Suprapubic skin (tissue), 4 donors: ENCODE measurements at regions not wholly inside any gene's neighbourhood (a gene's known extent, or its start where the extent isn't known, plus 50 kb on each side); places are given as distances from the start of the nearest gene placed in this dataset.

ENCODE experiments used
- DNase-seq, 2 donors: peaks; one replicate each; pipeline ENCODE4 v3.0.0-alpha.2; 2019; ENCODE audit warnings: low spot score in 2 of 2
- H3K27ac ChIP-seq: fragments of 200-600 bp; sonication (generic); one replicate; pipeline ENCODE4 v1.5.1; 2019
- H3K27me3 ChIP-seq: fragments of 200-600 bp; sonication (generic); one replicate; pipeline ENCODE4 v1.5.1; 2019
- H3K36me3 ChIP-seq: fragments of 200-600 bp; sonication (generic); one replicate; pipeline ENCODE4 v1.5.1; 2019
- H3K4me1 ChIP-seq: fragments of 200-600 bp; sonication (generic); one replicate; pipeline ENCODE4 v1.5.1; 2019
- H3K4me3 ChIP-seq: fragments of 200-600 bp; sonication (generic); one replicate; pipeline ENCODE4 v1.5.1; 2019; ENCODE audit warnings: mild to moderate bottlenecking
- H3K9me3 ChIP-seq: fragments of 200-600 bp; sonication (generic); one replicate; pipeline ENCODE4 v1.5.1; 2019
- CTCF ChIP-seq, 2 donors: fragments of 200-600 bp in 1 of 2; fragments of 450-650 bp in 1 of 2; sonication (generic) in 1 of 2; IDR thresholded peaks; one replicate each; pipeline ENCODE4 v1.5.1; 2016 to 2019; ENCODE audit warnings: antibody characterized with exemption in 2 of 2, mild to moderate bottlenecking in 1 of 2, moderate library complexity in 1 of 2
- EP300 ChIP-seq: sonication (generic); formaldehyde crosslinking; IDR thresholded peaks from one replicate; pipeline ENCODE4 v1.6.1; 2017; ENCODE audit warnings: antibody characterized with exemption
- POLR2A ChIP-seq, 2 donors: fragments of 450-650 bp; IDR thresholded peaks; one replicate each; pipeline ENCODE4 v1.6.1; 2017; ENCODE audit warnings: antibody characterized with exemption in 2 of 2, mild to moderate bottlenecking in 2 of 2, moderate library complexity in 2 of 2
- POLR2AphosphoS5 ChIP-seq, 3 donors: sonication (generic); formaldehyde crosslinking; IDR thresholded peaks; one replicate each; pipeline ENCODE4 v1.6.1; 2017; ENCODE audit warnings: antibody characterized with exemption in 3 of 3
- WGBS: methylation state at CpG from one replicate; pipeline ENCODE4 v1.1.5; 2018; 5-methylcytosine and 5-hydroxymethylcytosine counted together

GRCh38 chr3:163159306-163159705, 1662.7 kb downstream of the OTOL1 start:
- H3K27ac ChIP-seq: no peak overlapping the region
- TF ChIP-seq EP300 (no peak), CTCF (IDR thresholded peaks at IDR 0.05) (no peak), POLR2A (IDR thresholded peaks at IDR 0.05) (no peak), POLR2AphosphoS5 (IDR thresholded peaks at IDR 0.05) (no peak)
- no peaks in the 10 kb centered on the region for H3K36me3 ChIP-seq
- H3K4me3 ChIP-seq: no peak overlapping the region
- DNase-seq: no peak
- H3K27me3 ChIP-seq: no peaks in the 10 kb centered on the region
- H3K9me3 ChIP-seq: peaks cover 3% of the 10 kb centered on the region
- no peaks in the 10 kb centered on the region for H3K4me1 ChIP-seq
- WGBS: 48% methylated on average over 2 of the region's 2 CpGs

- H3K4me3 ChIP-seq: no peak overlapping the region
- H3K4me1 ChIP-seq: no peaks in the 10 kb centered on the region
- no peak overlapping the region for H3K27ac ChIP-seq
- 90% methylated on average over 4 of the region's 4 CpGs for WGBS
- no peaks in the 10 kb centered on the region for H3K36me3 ChIP-seq
- no peak for DNase-seq
- no peaks in the 10 kb centered on the region for H3K9me3 ChIP-seq
- TF ChIP-seq EP300: no peak
- no peak for TF ChIP-seq CTCF (IDR thresholded peaks at IDR 0.05)
- no peak for TF ChIP-seq POLR2A (IDR thresholded peaks at IDR 0.05)
- TF ChIP-seq POLR2AphosphoS5 (IDR thresholded peaks at IDR 0.05): no peak
- H3K27me3 ChIP-seq: no peaks in the 10 kb centered on the region
These were observed 1643.0 kb downstream of the OTOL1 start for GRCh38 chr3:163139600-163139999.

GRCh38 chr3:163138258-163138657, 1641.7 kb downstream of the OTOL1 start:
- no peak for TF ChIP-seq EP300
- no peak for TF ChIP-seq POLR2AphosphoS5 (IDR thresholded peaks at IDR 0.05)
- TF ChIP-seq POLR2A (IDR thresholded peaks at IDR 0.05): no peak
- no peak for TF ChIP-seq CTCF (IDR thresholded peaks at IDR 0.05)
- H3K4me1 ChIP-seq: no peaks in the 10 kb centered on the region
- DNase-seq: no peak
- no peak overlapping the region for H3K4me3 ChIP-seq
- no peaks in the 10 kb centered on the region for H3K27me3 ChIP-seq
- H3K9me3 ChIP-seq: no peaks in the 10 kb centered on the region
- WGBS: 91% methylated on average over 2 of the region's 2 CpGs
- H3K36me3 ChIP-seq: no peaks in the 10 kb centered on the region
- no peak overlapping the region for H3K27ac ChIP-seq

DNA sequence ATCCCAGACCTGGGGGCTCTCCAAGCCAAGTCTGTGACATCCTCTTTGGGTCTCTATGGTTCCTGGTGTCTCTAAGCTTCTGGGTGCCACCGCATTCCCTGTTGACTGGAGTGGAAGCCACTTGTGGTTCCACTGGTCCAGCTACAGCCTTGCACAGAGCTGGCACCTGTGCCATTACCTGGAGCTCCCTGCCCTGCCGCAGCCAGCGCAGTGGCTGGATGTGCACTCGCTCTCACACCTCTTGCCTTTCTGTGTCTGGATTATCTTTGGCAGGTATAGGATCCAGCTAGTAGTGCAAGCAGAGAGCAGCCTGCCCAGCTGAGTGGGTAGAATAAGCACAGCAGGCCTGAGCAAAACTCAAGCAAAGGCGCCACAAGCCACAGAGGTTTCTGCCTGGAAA, 1635.5 kb downstream of the OTOL1 start:
- TF ChIP-seq CTCF (IDR thresholded peaks at IDR 0.05): no peak
- no peak for TF ChIP-seq EP300
- TF ChIP-seq POLR2A (IDR thresholded peaks at IDR 0.05): no peak
- no peak for TF ChIP-seq POLR2AphosphoS5 (IDR thresholded peaks at IDR 0.05)
- H3K36me3 ChIP-seq: no peaks in the 10 kb centered on the region

DNA sequence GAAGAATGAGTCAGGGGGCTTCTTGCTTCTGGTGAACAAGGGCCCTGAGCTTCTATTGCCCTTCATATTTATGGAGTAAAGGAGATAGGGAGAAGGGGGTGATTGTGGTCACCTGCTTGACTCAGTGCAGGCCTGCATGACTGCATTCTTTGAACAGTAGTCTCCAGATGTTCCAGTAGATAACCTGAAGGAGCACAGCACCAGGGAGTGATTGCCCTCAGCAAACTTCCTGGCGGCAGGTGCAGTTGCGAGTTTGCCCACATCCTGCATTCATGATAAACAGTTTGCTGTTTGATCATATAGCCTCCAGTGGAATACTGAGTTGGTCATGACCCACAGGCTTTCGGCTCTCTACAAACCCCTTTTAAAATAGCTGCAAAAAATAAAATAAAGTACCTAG, 1632.7 kb downstream of the OTOL1 start:
- Histone ChIP-seq H3K4me1 (no peaks in the 10 kb centered on the region), H3K4me3 (no peak overlapping the region), H3K27me3 (no peaks in the 10 kb centered on the region), H3K9me3 (peaks cover 16% of the 10 kb centered on the region), H3K27ac (no peak overlapping the region), H3K36me3 (no peaks in the 10 kb centered on the region)
- no peak for DNase-seq
- 89% methylated on average over 3 of the region's 3 CpGs for WGBS
- no peak for TF ChIP-seq POLR2A (IDR thresholded peaks at IDR 0.05)

More for the DNA sequence above, 1635.5 kb downstream of the OTOL1 start:
- no peak for DNase-seq
- Histone ChIP-seq H3K9me3 (peaks cover 5% of the 10 kb centered on the region), H3K27ac (no peak overlapping the region), H3K4me1 (no peaks in the 10 kb centered on the region), H3K27me3 (no peaks in the 10 kb centered on the region), H3K4me3 (no peak overlapping the region)
- WGBS: 95% methylated on average over 5 of the region's 5 CpGs

DNA sequence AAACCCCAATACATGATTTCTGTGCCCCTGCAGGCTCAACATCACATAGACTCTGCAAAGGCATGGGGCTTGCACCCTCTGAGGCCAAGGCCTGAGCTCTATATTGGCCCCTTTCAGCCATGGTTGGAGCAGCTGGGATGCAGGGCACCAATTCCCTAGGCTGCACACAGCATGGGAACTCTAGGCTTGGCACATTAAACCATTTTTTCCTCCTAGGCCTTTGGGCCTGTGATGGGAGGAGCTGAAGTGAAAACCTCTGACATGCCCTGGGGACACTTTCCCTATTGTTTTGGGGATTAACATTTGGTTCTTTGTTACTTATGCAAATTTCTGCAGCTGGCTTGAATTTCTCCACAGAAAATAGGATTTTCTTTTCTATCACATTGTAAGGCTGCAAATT, 1629.5 kb downstream of the OTOL1 start:
- Histone ChIP-seq H3K9me3 (peaks cover 16% of the 10 kb centered on the region), H3K36me3 (no peaks in the 10 kb centered on the region), H3K4me1 (no peaks in the 10 kb centered on the region), H3K27me3 (no peaks in the 10 kb centered on the region), H3K4me3 (no peak overlapping the region), H3K27ac (no peak overlapping the region)
- no peak for DNase-seq
- no peak for TF ChIP-seq POLR2AphosphoS5 (IDR thresholded peaks at IDR 0.05)
- TF ChIP-seq EP300: no peak
- no peak for TF ChIP-seq CTCF (IDR thresholded peaks at IDR 0.05)
- TF ChIP-seq POLR2A (IDR thresholded peaks at IDR 0.05): no peak
